ENCODE measurements at regions not wholly inside any gene's neighbourhood (a gene's known extent, or its start where the extent isn't known, plus 50 kb on each side); places are given as distances from the start of the nearest gene placed in this dataset.

DNA sequence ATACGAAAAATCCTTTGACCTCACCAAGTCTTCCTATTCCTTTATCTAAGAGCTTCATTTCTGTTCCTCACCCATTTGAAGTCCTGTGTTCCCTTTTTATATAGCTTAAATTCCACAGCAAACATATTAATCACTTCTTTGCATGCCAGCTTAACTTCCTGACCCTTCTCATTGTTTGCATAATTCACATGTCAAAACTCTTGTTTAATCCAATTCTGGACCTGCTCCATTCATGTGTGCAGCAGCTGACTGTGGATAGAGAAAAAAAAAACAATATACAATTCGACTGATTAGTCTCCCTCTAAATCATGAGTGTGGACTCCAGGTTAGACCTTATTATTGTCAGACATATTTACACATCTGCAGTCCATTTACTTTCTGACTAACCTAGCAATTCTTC, 991.2 kb upstream of the TENM4 start:
- ChIA-PET POLR2A (interaction anchor here (0.6 to 1.5 kb wide), 2 partner anchors 17 to 1138 kb away, joined by 3 read pairs; no protein-coding TSS in a partner anchor), CTCF (ENCODE audit: unreplicated experiment) (no interaction called here)
- Histone ChIP-seq H3K27ac (ENCODE audit: low read depth, low read length, poor library complexity, severe bottlenecking) (no peak overlapping the region), H3K4me1 (ENCODE audit: insufficient read depth, low read length, poor library complexity, severe bottlenecking) (no peaks in the 10 kb centered on the region), H2AFZ (ENCODE audit: low read length) (no peak overlapping the region), H3K4me3 (ENCODE audit: low read depth, low read length, poor library complexity, severe bottlenecking) (no peak overlapping the region), H3K9me2 (ENCODE audit: insufficient read depth, low read length) (no peaks in the 10 kb centered on the region), H4K20me1 (ENCODE audit: insufficient read depth, low read length) (no peaks in the 10 kb centered on the region), H3K36me3 (ENCODE audit: insufficient read depth, low read length) (no peaks in the 10 kb centered on the region), H3K79me2 (ENCODE audit: insufficient read depth, low read depth, low read length) (no peaks in the 10 kb centered on the region), H3K9me3 (ENCODE audit: low read length) (no peaks in the 10 kb centered on the region), H3K4me2 (ENCODE audit: low read length) (no peak overlapping the region)
- TF ChIP-seq CTCF (conservative IDR thresholded peaks at IDR 0.05; ENCODE audit: low read length): no peak
- no peak for TF ChIP-seq EZH2phosphoT487 (IDR thresholded peaks at IDR 0.05; ENCODE audit: borderline replicate concordance, low read depth, low read length)
- no peak for DNase-seq (ENCODE audit: low spot score)
- no TSS peak for BruUV-seq (replicated peaks)
- intact Hi-C loops (cut with micrococcal nuclease; ENCODE audit: unreplicated experiment): no loop called here

DNA sequence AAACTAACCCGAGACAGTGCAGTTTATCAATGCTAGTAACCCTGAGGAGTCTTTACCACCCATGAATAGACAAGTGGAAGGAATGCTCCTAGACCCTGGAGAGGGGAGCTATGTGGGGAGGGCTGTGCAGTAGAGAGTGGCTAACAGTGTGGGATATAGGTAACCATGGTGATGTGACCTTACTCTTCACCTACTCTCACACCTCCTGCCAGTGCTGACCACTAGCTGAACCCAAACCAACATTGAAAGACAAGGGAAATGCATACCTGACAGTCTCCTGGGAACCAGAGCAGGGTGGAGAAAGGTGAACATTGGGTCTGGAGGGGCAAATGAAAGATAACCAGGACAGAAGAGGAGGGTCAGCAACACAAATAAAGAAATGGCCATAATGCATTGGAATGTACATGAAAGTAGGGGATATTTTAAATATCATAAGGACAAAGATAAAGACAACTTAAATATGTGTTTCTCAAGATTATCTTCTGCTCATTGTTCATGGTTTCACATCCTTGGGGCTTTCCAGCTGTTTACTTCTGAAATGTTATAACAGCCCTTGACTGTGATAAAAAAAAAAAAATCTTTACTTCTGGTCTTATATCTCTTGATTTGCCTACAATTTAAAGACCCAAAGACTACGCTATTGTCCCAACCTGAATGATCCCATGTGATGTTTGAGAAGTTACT, 983.3 kb upstream of the TENM4 start:
- Histone ChIP-seq H3K4me2 (ENCODE audit: low read length) (no peak overlapping the region), H3K36me3 (ENCODE audit: insufficient read depth, low read length) (no peaks in the 10 kb centered on the region), H4K20me1 (ENCODE audit: insufficient read depth, low read length) (no peaks in the 10 kb centered on the region), H3K9me3 (ENCODE audit: low read length) (no peaks in the 10 kb centered on the region), H3K4me1 (ENCODE audit: insufficient read depth, low read length, poor library complexity, severe bottlenecking) (no peaks in the 10 kb centered on the region), H3K4me3 (ENCODE audit: low read depth, low read length, poor library complexity, severe bottlenecking) (no peak overlapping the region), H3K79me2 (ENCODE audit: insufficient read depth, low read depth, low read length) (no peaks in the 10 kb centered on the region), H2AFZ (ENCODE audit: low read length) (no peak overlapping the region), H3K27ac (ENCODE audit: low read depth, low read length, poor library complexity, severe bottlenecking) (no peak overlapping the region), H3K9me2 (ENCODE audit: insufficient read depth, low read length) (no peaks in the 10 kb centered on the region)
- BruUV-seq (replicated peaks): no TSS peak
- no peak for TF ChIP-seq CTCF (conservative IDR thresholded peaks at IDR 0.05; ENCODE audit: low read length)
- TF ChIP-seq EZH2phosphoT487 (IDR thresholded peaks at IDR 0.05; ENCODE audit: borderline replicate concordance, low read depth, low read length): no peak
- CTCF ChIA-PET (ENCODE audit: unreplicated experiment): no interaction called here
- intact Hi-C loops (cut with micrococcal nuclease; ENCODE audit: unreplicated experiment): no loop called here
- no peak for DNase-seq (ENCODE audit: low spot score)
- POLR2A ChIA-PET: no interaction called here

DNA sequence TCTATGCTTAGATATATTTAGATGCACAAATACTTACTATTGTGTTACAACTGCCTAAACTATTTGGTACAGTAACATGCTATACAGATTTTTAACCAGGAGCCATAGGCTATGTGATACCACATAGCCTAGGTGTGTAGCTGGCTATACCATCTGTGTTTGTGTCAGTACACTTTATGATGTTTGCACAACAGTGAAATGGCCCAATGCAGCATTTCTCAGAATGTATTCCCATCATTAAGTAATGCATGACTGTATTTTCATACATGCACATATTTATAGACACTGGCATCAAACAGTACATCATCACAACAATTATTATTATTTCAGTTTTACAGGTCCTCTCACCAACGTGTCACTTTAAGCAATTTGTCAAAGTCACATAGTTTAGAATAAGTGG, 979.5 kb upstream of the TENM4 start:
- H3K4me1 ChIP-seq (ENCODE audit: insufficient read depth, low read length, poor library complexity, severe bottlenecking): no peaks in the 10 kb centered on the region
- no peaks in the 10 kb centered on the region for H4K20me1 ChIP-seq (ENCODE audit: insufficient read depth, low read length)
- no peak for TF ChIP-seq CTCF (conservative IDR thresholded peaks at IDR 0.05; ENCODE audit: low read length)
- TF ChIP-seq EZH2phosphoT487 (IDR thresholded peaks at IDR 0.05; ENCODE audit: borderline replicate concordance, low read depth, low read length): no peak
- intact Hi-C loops (cut with micrococcal nuclease; ENCODE audit: unreplicated experiment): no loop called here
- no peak overlapping the region for H3K4me2 ChIP-seq (ENCODE audit: low read length)
- H3K9me2 ChIP-seq (ENCODE audit: insufficient read depth, low read length): no peaks in the 10 kb centered on the region
- BruUV-seq (replicated peaks): no TSS peak
- no peak overlapping the region for H2AFZ ChIP-seq (ENCODE audit: low read length)
- no peaks in the 10 kb centered on the region for H3K9me3 ChIP-seq (ENCODE audit: low read length)
- H3K36me3 ChIP-seq (ENCODE audit: insufficient read depth, low read length): no peaks in the 10 kb centered on the region
- ChIA-PET POLR2A (no interaction called here), CTCF (ENCODE audit: unreplicated experiment) (no interaction called here)
- H3K4me3 ChIP-seq (ENCODE audit: low read depth, low read length, poor library complexity, severe bottlenecking): no peak overlapping the region
- no peaks in the 10 kb centered on the region for H3K79me2 ChIP-seq (ENCODE audit: insufficient read depth, low read depth, low read length)
- no peak overlapping the region for H3K27ac ChIP-seq (ENCODE audit: low read depth, low read length, poor library complexity, severe bottlenecking)
- DNase-seq (ENCODE audit: low spot score): no peak
